GM23338 (cell line): ENCODE measurements at regions not wholly inside any gene's neighbourhood (a gene's known extent, or its start where the extent isn't known, plus 50 kb on each side); places are given as distances from the start of the nearest gene placed in this dataset.

Experiments used
- ATAC-seq: fragments of 200-7000 bp; cut with Tn5 transposase; 3 replicates; pipeline ENCODE4 v1.9.1; 2020
- DNase-seq: peaks from one replicate; pipeline ENCODE4 v3.0.0-alpha.2; 2015; ENCODE audit warnings: low spot score
- H2AFZ ChIP-seq: fragments of 200-600 bp; sonication (generic); 2 replicates; pipeline ENCODE4 v1.8.0; 2016; ENCODE audit warnings: antibody characterized with exemption, mild to moderate bottlenecking, moderate library complexity
- H3F3A ChIP-seq: fragments of 200-600 bp; sonication (generic); replicated peaks from 2 replicates; pipeline ENCODE4 v1.8.0; 2017; ENCODE audit warnings: antibody characterized with exemption, mixed run types, low read depth
- H3K27ac ChIP-seq: fragments of 200-600 bp; sonication (generic); 2 replicates; pipeline ENCODE4 v1.6.1; 2016; ENCODE audit warnings: low read depth
- H3K27me3 ChIP-seq: fragments of 200-600 bp; sonication (generic); 2 replicates; pipeline ENCODE4 v1.8.0; 2016; ENCODE audit warnings: mild to moderate bottlenecking, mixed run types, moderate library complexity; ENCODE audit not compliant: insufficient read depth
- H3K36me3 ChIP-seq: fragments of 200-600 bp; sonication (generic); 2 replicates; pipeline ENCODE4 v1.8.0; 2016; ENCODE audit warnings: mild to moderate bottlenecking; ENCODE audit not compliant: insufficient read depth
- H3K4me1 ChIP-seq: fragments of 200-600 bp; sonication (generic); 2 replicates; pipeline ENCODE4 v1.8.0; 2016; ENCODE audit warnings: mild to moderate bottlenecking, moderate library complexity; ENCODE audit not compliant: insufficient read depth
- H3K4me2 ChIP-seq: fragments of 200-600 bp; sonication (generic); 2 replicates; pipeline ENCODE4 v1.7.1; 2017; ENCODE audit warnings: mixed run types
- H3K4me3 ChIP-seq: fragments of 200-600 bp; sonication (generic); 2 replicates; pipeline ENCODE4 v1.6.1; 2016; ENCODE audit warnings: mixed run types
- H3K79me2 ChIP-seq: fragments of 200-600 bp; sonication (generic); replicated peaks from 2 replicates; pipeline ENCODE4 v1.8.0; 2017; ENCODE audit warnings: mild to moderate bottlenecking; ENCODE audit not compliant: insufficient read depth
- H3K9me2 ChIP-seq: fragments of 200-600 bp; sonication (generic); 2 replicates; pipeline ENCODE4 v1.8.0; 2017; ENCODE audit not compliant: insufficient read depth
- H4K20me1 ChIP-seq: fragments of 200-600 bp; sonication (generic); replicated peaks from 2 replicates; pipeline ENCODE4 v1.8.0; 2017; ENCODE audit warnings: mild to moderate bottlenecking; ENCODE audit not compliant: insufficient read depth
- H3K27ac Mint-ChIP-seq: 2 replicates; pipeline ENCODE4 v1.8.0; 2020; ENCODE audit warnings: inconsistent platforms, mild to moderate bottlenecking, moderate library complexity, mixed read lengths
- H3K27me3 Mint-ChIP-seq: 3 replicates; pipeline ENCODE4 v1.8.0; 2022; ENCODE audit warnings: low read depth, mild to moderate bottlenecking, moderate library complexity, mixed read lengths, inconsistent platforms; ENCODE audit not compliant: insufficient read depth, poor library complexity
- H3K36me3 Mint-ChIP-seq: 3 replicates; pipeline ENCODE4 v1.8.0; 2021; ENCODE audit warnings: low read depth, mild to moderate bottlenecking, inconsistent platforms, moderate library complexity, mixed read lengths
- H3K4me1 Mint-ChIP-seq: 3 replicates; pipeline ENCODE4 v1.8.0; 2020; ENCODE audit warnings: mild to moderate bottlenecking, inconsistent platforms, mixed read lengths
- H3K4me3 Mint-ChIP-seq: 3 replicates; pipeline ENCODE4 v1.8.0; 2021; ENCODE audit warnings: moderate library complexity, mild to moderate bottlenecking, inconsistent platforms, mixed read lengths
- H3K9me3 Mint-ChIP-seq: 3 replicates; pipeline ENCODE4 v1.8.0; 2020; ENCODE audit warnings: moderate library complexity, mild to moderate bottlenecking, inconsistent platforms, mixed read lengths
- CREB1 ChIP-seq: fragments of 250-450 bp; sonication (Bioruptor Pico); IDR thresholded peaks from 2 replicates; pipeline ENCODE4 v1.5.0; 2020; ENCODE audit warnings: low read depth, mild to moderate bottlenecking, moderate library complexity
- EZH2phosphoT487 ChIP-seq: fragments of 200-600 bp; sonication (generic); IDR thresholded peaks from one replicate; pipeline ENCODE4 v1.8.1; 2018; ENCODE audit warnings: antibody characterized with exemption; ENCODE audit not compliant: unreplicated experiment
- NANOG ChIP-seq: IDR thresholded peaks from 2 replicates; pipeline ENCODE4 v1.6.1; 2016; ENCODE audit warnings: antibody characterized with exemption, borderline replicate concordance
- POLR2AphosphoS5 ChIP-seq: IDR thresholded peaks from 2 replicates; pipeline ENCODE4 v1.6.1; 2016; ENCODE audit warnings: antibody characterized with exemption, low read depth
- ZNF114 ChIP-seq: fragments of 250-450 bp; sonication (Bioruptor Pico); IDR thresholded peaks from 2 replicates; pipeline ENCODE4 v1.5.0; 2020; ENCODE audit warnings: mild to moderate bottlenecking, moderate library complexity
- ZNF462 ChIP-seq: fragments of 250-450 bp; sonication (Bioruptor Pico); IDR thresholded peaks from 2 replicates; pipeline ENCODE4 v1.5.0; 2020; ENCODE audit warnings: mild to moderate bottlenecking, moderate library complexity

GRCh38 chr15:93361703-93362102 is 272.7 kb upstream of the RGMA start (continued):
- TF ChIP-seq ZNF462: no peak
- no peak for TF ChIP-seq EZH2phosphoT487
- TF ChIP-seq ZNF114 (CRISPR knock-in tag): no peak

GRCh38 chr15:93360976-93361375 is 272.0 kb upstream of the RGMA start:
- H3K9me3 Mint-ChIP-seq: no peaks in the 10 kb centered on the region
- no peak overlapping the region for H3K4me3 Mint-ChIP-seq
- Histone ChIP-seq H3K27ac (no peak overlapping the region), H3K27me3 (peaks cover 78% of the 10 kb centered on the region), H4K20me1 (no peaks in the 10 kb centered on the region), H3K4me2 (no peak overlapping the region), H2AFZ (no peak overlapping the region), H3K4me3 (no peak overlapping the region), H3K4me1 (peaks cover 38% of the 10 kb centered on the region), H3K36me3 (no peaks in the 10 kb centered on the region), H3K9me2 (no peaks in the 10 kb centered on the region), H3F3A (no peaks in the 10 kb centered on the region), H3K79me2 (no peaks in the 10 kb centered on the region)
- peaks cover 62% of the 10 kb centered on the region for H3K27me3 Mint-ChIP-seq
- H3K4me1 Mint-ChIP-seq: peaks cover 34% of the 10 kb centered on the region
- DNase-seq (no peak), ATAC-seq (no peak)
- H3K36me3 Mint-ChIP-seq: no peaks in the 10 kb centered on the region
- no peak overlapping the region for H3K27ac Mint-ChIP-seq
- no peak for TF ChIP-seq POLR2AphosphoS5

- no peak overlapping the region for H3K27ac ChIP-seq
- no peak overlapping the region for H3K4me2 ChIP-seq
- H2AFZ ChIP-seq: no peak overlapping the region
- no peak overlapping the region for H3K27ac Mint-ChIP-seq
- H4K20me1 ChIP-seq: no peaks in the 10 kb centered on the region
- peaks cover 72% of the 10 kb centered on the region for H3K27me3 ChIP-seq
- H3K27me3 Mint-ChIP-seq: peaks cover 60% of the 10 kb centered on the region
- DNase-seq (no peak), ATAC-seq (no peak)
- H3K4me1 Mint-ChIP-seq: peaks cover 27% of the 10 kb centered on the region
- no peaks in the 10 kb centered on the region for H3K36me3 Mint-ChIP-seq
- H3K9me2 ChIP-seq: no peaks in the 10 kb centered on the region
- no peaks in the 10 kb centered on the region for H3K36me3 ChIP-seq
- no peaks in the 10 kb centered on the region for H3K9me3 Mint-ChIP-seq
- no peak overlapping the region for H3K4me3 ChIP-seq
- no peak overlapping the region for H3K4me3 Mint-ChIP-seq
- no peaks in the 10 kb centered on the region for H3K79me2 ChIP-seq
- H3F3A ChIP-seq: no peaks in the 10 kb centered on the region
- peaks cover 32% of the 10 kb centered on the region for H3K4me1 ChIP-seq
- TF ChIP-seq ZNF462 (no peak), NANOG (no peak), EZH2phosphoT487 (no peak), CREB1 (CRISPR knock-in tag) (no peak)
These were observed 271.3 kb upstream of the RGMA start for GRCh38 chr15:93360318-93360717.
